WTC11 (cell line): ENCODE measurements at regions not wholly inside any gene's neighbourhood (a gene's known extent, or its start where the extent isn't known, plus 50 kb on each side); places are given as distances from the start of the nearest gene placed in this dataset.

Source experiments
- CTCF ChIP-seq: fragments of 200-600 bp; IDR thresholded peaks from 2 replicates; pipeline ENCODE4 v1.8.0; 2022; ENCODE audit warnings: antibody characterized with exemption
- E2F5 ChIP-seq: sonication (generic); formaldehyde crosslinking; IDR thresholded peaks from 2 replicates; pipeline ENCODE4 v1.8.1; 2022; ENCODE audit warnings: mild to moderate bottlenecking, moderate library complexity, missing genetic modification reagents
- ESRRA ChIP-seq: sonication (generic); formaldehyde crosslinking; IDR thresholded peaks from 2 replicates; pipeline ENCODE4 v1.8.1; 2022; ENCODE audit warnings: mild to moderate bottlenecking, missing genetic modification reagents, borderline replicate concordance
- JUN ChIP-seq: sonication (generic); formaldehyde crosslinking; IDR thresholded peaks from 2 replicates; pipeline ENCODE4 v1.8.0; 2023; ENCODE audit warnings: mild to moderate bottlenecking, missing genetic modification reagents
- SP1 ChIP-seq: sonication (generic); formaldehyde crosslinking; conservative IDR thresholded peaks from 2 replicates; pipeline ENCODE4 v1.8.1; 2022; ENCODE audit warnings: missing genetic modification reagents
- TP53 ChIP-seq: sonication (generic); formaldehyde crosslinking; IDR thresholded peaks from 2 replicates; pipeline ENCODE4 v1.8.1; 2023; ENCODE audit warnings: mild to moderate bottlenecking, missing genetic modification reagents
- USF1 ChIP-seq: sonication (generic); formaldehyde crosslinking; IDR thresholded peaks from 2 replicates; pipeline ENCODE4 v1.8.0; 2022; ENCODE audit warnings: mild to moderate bottlenecking, missing genetic modification reagents
- ZNF121 ChIP-seq: sonication (generic); formaldehyde crosslinking; IDR thresholded peaks from 2 replicates; pipeline ENCODE4 v1.8.0; 2023; ENCODE audit warnings: missing genetic modification reagents
- ZNF416 ChIP-seq: fragments of 250-450 bp; sonication (Bioruptor Pico); IDR thresholded peaks from 2 replicates; pipeline ENCODE4 v1.9.0; 2021; ENCODE audit warnings: mild to moderate bottlenecking, inconsistent platforms
- TF ChIP-seq, protein P1 (sequence below): sonication (generic); formaldehyde crosslinking; IDR thresholded peaks from 2 replicates; pipeline ENCODE4 v1.8.1; 2022; ENCODE audit warnings: low read depth, mild to moderate bottlenecking, moderate library complexity, missing genetic modification reagents, borderline replicate concordance
- TF ChIP-seq, protein P2 (sequence below): sonication (generic); formaldehyde crosslinking; IDR thresholded peaks from 2 replicates; pipeline ENCODE4 v1.8.0; 2022; ENCODE audit warnings: mild to moderate bottlenecking, missing genetic modification reagents
- TF ChIP-seq, protein P3 (sequence below): sonication (generic); formaldehyde crosslinking; IDR thresholded peaks from 2 replicates; pipeline ENCODE4 v1.8.0; 2022; ENCODE audit warnings: mild to moderate bottlenecking, missing genetic modification reagents

DNA sequence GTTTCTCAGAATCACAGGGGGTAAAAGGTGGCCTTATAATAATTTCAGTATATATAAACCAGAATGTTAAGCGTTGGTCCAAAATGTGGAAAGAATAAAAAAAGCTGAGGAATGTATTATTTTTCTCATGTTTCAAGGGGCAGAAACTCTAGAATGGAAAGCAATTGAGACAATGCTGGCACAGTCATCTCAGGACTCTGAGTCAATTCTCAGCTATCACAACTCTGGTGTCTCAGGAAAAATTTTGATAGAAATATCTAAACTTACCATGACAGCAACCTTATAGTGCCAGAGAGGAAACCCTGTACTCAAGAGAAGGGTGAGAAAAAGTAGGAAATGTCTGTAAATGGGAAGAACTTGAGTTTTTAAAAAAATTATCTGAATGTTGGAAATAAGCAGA lies 1189.4 kb upstream of the NUDT12 start:
- TF ChIP-seq USF1 (CRISPR knock-in tag) (no peak), ZNF121 (CRISPR knock-in tag) (no peak), E2F5 (CRISPR knock-in tag) (no peak), CTCF (no peak), SP1 (CRISPR knock-in tag) (no peak), ESRRA (CRISPR knock-in tag) (no peak), ZNF416 (CRISPR knock-in tag) (no peak), TP53 (CRISPR knock-in tag) (no peak), JUN (no peak)
- TF ChIP-seq, protein P1, sequence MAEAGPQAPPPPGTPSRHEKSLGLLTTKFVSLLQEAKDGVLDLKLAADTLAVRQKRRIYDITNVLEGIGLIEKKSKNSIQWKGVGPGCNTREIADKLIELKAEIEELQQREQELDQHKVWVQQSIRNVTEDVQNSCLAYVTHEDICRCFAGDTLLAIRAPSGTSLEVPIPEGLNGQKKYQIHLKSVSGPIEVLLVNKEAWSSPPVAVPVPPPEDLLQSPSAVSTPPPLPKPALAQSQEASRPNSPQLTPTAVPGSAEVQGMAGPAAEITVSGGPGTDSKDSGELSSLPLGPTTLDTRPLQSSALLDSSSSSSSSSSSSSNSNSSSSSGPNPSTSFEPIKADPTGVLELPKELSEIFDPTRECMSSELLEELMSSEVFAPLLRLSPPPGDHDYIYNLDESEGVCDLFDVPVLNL (CRISPR knock-in tag): no peak
- TF ChIP-seq, protein P2, sequence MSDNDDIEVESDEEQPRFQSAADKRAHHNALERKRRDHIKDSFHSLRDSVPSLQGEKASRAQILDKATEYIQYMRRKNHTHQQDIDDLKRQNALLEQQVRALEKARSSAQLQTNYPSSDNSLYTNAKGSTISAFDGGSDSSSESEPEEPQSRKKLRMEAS (CRISPR knock-in tag): no peak
- TF ChIP-seq, protein P3, sequence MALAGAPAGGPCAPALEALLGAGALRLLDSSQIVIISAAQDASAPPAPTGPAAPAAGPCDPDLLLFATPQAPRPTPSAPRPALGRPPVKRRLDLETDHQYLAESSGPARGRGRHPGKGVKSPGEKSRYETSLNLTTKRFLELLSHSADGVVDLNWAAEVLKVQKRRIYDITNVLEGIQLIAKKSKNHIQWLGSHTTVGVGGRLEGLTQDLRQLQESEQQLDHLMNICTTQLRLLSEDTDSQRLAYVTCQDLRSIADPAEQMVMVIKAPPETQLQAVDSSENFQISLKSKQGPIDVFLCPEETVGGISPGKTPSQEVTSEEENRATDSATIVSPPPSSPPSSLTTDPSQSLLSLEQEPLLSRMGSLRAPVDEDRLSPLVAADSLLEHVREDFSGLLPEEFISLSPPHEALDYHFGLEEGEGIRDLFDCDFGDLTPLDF (CRISPR knock-in tag): no peak
